K562 (cell line): ENCODE measurements at regions not wholly inside any gene's neighbourhood (a gene's known extent, or its start where the extent isn't known, plus 50 kb on each side); places are given as distances from the start of the nearest gene placed in this dataset.

Experiments
- ATAC-seq: fragments of 200-7000 bp; cut with Tn5 transposase; 3 replicates; pipeline ENCODE4 v1.9.1; 2020; ENCODE audit warnings: moderate library complexity
- BruUV-seq: library from RNA; stranded (reverse); fragments of 400-500 nt; replicated peaks from 2 replicates; lab custom pipeline; 2021; lab: Mats Ljungman, UMichigan
- CTCF ChIA-PET: fragments of 300-600 bp; formaldehyde crosslinking; extraction: SDS; loops from one replicate; lab custom pipeline; 2021; ENCODE audit warnings: low intra/inter-chr PET ratio; lab: Yijun Ruan, JAX
- POLR2A ChIA-PET: fragments of 300-600, 350-650 bp; sonication (Branson Sonifier 250); formaldehyde crosslinking; extraction: SDS; loops from one replicate; lab custom pipeline; 2021; ENCODE audit warnings: antibody characterized with exemption, inconsistent platforms; lab: Yijun Ruan, JAX
- DNase-seq, 4 experiments: peaks; one replicate each; pipeline versions ENCODE4 v3.0.0 to v3.0.0-alpha.2; 2011 to 2018; ENCODE audit warnings: low spot score in 3 of 4, mixed read lengths in 3 of 4; ENCODE audit errors: extremely low read depth in 1 of 4
- FAIRE-seq: peaks from 2 replicates; lab custom pipeline; 2011; peaks lifted over from hg19 to GRCh38; lab: Jason Lieb, UNC
- H2AFZ ChIP-seq: 2 replicates; pipeline ENCODE4 v1.6.0; 2011; ENCODE audit warnings: low read depth, low read length, control low read depth, inconsistent platforms
- H3K27ac ChIP-seq: fragments of 200-600 bp; 3 replicates; pipeline ENCODE4 v1.8.0; 2011; ENCODE audit warnings: low read depth, mild to moderate bottlenecking, control low read depth, inconsistent platforms, low read length, moderate library complexity, mixed read lengths; ENCODE audit errors: extremely low read depth
- H3K27me3 ChIP-seq, 2 experiments: fragments of 300-600 bp in 1 of 2; 2 replicates in 1 of 2; 3 replicates in 1 of 2; pipeline versions ENCODE4 v1.6.0 to v1.8.0; 2011; ENCODE audit warnings: inconsistent platforms in 2 of 2, low read length in 2 of 2, mild to moderate bottlenecking in 1 of 2, mixed read lengths in 1 of 2, moderate library complexity in 1 of 2; ENCODE audit not compliant: control insufficient read depth in 2 of 2, insufficient read depth in 2 of 2
- H3K36me3 ChIP-seq: fragments of 300-600 bp; 3 replicates; pipeline ENCODE4 v1.8.0; 2011; ENCODE audit warnings: mild to moderate bottlenecking, low read length, inconsistent platforms; ENCODE audit not compliant: control insufficient read depth, insufficient read depth
- H3K4me1 ChIP-seq, 2 experiments: fragments of 200-600 bp in 1 of 2; replicated peaks in 1 of 2; 2 replicates in 1 of 2; 3 replicates in 1 of 2; pipeline versions ENCODE4 v1.5.1 to v1.8.0; 2011; ENCODE audit warnings: inconsistent platforms in 2 of 2, low read length in 2 of 2, mild to moderate bottlenecking in 1 of 2, mixed read lengths in 1 of 2, moderate library complexity in 1 of 2; ENCODE audit not compliant: control insufficient read depth in 2 of 2, insufficient read depth in 2 of 2
- H3K4me2 ChIP-seq: 2 replicates; pipeline ENCODE4 v1.6.1; 2011; ENCODE audit warnings: low read length, control low read depth, inconsistent platforms, mixed read lengths; ENCODE audit not compliant: insufficient read depth
- H3K4me3 ChIP-seq: fragments of 200-600 bp; sonication (generic), shearing (Covaris generic); 2 replicates; pipeline ENCODE4 v1.5.1; 2016; ENCODE audit warnings: control low read depth, inconsistent platforms
- H3K79me2 ChIP-seq: fragments of 200-600 bp; 3 replicates; pipeline ENCODE4 v1.8.0; 2011; ENCODE audit warnings: low read length, inconsistent platforms; ENCODE audit not compliant: control insufficient read depth, insufficient read depth
- H3K9ac ChIP-seq, 2 experiments: 2 replicates each; pipeline versions ENCODE4 v1.6.0 to v1.6.1; 2011; ENCODE audit warnings: low read depth in 2 of 2, low read length in 2 of 2, control low read depth in 1 of 2, inconsistent platforms in 1 of 2, mild to moderate bottlenecking in 1 of 2, mixed read lengths in 1 of 2; ENCODE audit not compliant: insufficient read depth in 1 of 2
- H3K9me1 ChIP-seq: one replicate; pipeline ENCODE4 v1.6.0; 2011; ENCODE audit warnings: inconsistent platforms, mild to moderate bottlenecking, low read length, moderate library complexity; ENCODE audit not compliant: control insufficient read depth, insufficient read depth
- H3K9me3 ChIP-seq: replicated peaks from 2 replicates; pipeline ENCODE4 v1.5.1; 2011; ENCODE audit warnings: low read depth, low read length, inconsistent platforms; ENCODE audit not compliant: control insufficient read depth, insufficient read depth
- H4K20me1 ChIP-seq: replicated peaks from 2 replicates; pipeline ENCODE4 v1.6.1; 2011; ENCODE audit warnings: low read length, inconsistent platforms, mixed read lengths; ENCODE audit not compliant: control insufficient read depth, insufficient read depth
- CC2D1A ChIP-seq: fragments of 450-650 bp; IDR thresholded peaks from 2 replicates; pipeline ENCODE4 v1.6.1; 2017; ENCODE audit warnings: mild to moderate bottlenecking
- DNMT1 ChIP-seq: fragments of 450-650 bp; IDR thresholded peaks from 2 replicates; pipeline ENCODE4 v1.6.1; 2016; ENCODE audit warnings: antibody characterized with exemption, mild to moderate bottlenecking
- E4F1 ChIP-seq: fragments of 250-450 bp; sonication (Bioruptor Pico); IDR thresholded peaks from 2 replicates; pipeline ENCODE4 v1.5.0; 2021; ENCODE audit warnings: mild to moderate bottlenecking, borderline replicate concordance
- ETV6 ChIP-seq, 3 experiments: fragments of 150-350 bp in 1 of 3; sonication (generic) in 1 of 3; formaldehyde crosslinking in 1 of 3; IDR thresholded peaks; 2 replicates each; pipeline versions ENCODE4 v1.6.1 to v1.8.0; 2014 to 2022; ENCODE audit warnings: borderline replicate concordance in 2 of 3, low read depth in 2 of 3, antibody characterized with exemption in 1 of 3, low read length in 1 of 3, mild to moderate bottlenecking in 1 of 3, missing genetic modification reagents in 1 of 3
- L3MBTL2 ChIP-seq: fragments of 450-650 bp; IDR thresholded peaks from 2 replicates; pipeline ENCODE4 v1.6.1; 2016; ENCODE audit warnings: mild to moderate bottlenecking, moderate library complexity
- NFE2L1 ChIP-seq: fragments of 450-650 bp; IDR thresholded peaks from 2 replicates; pipeline ENCODE4 v1.6.1; 2016; ENCODE audit warnings: missing genetic modification characterization, low read depth, mild to moderate bottlenecking, missing compliant biosample characterization, moderate library complexity, borderline replicate concordance
- U2AF1 ChIP-seq: fragments of 200-400 bp; formaldehyde crosslinking; optimal IDR thresholded peaks from 2 replicates; pipeline ENCODE3; 2017; ENCODE audit warnings: mild to moderate bottlenecking, low read depth, low read length, moderate library complexity
- ZNF561 ChIP-seq: fragments of 450-650 bp; formaldehyde crosslinking; conservative IDR thresholded peaks from 2 replicates; pipeline ENCODE4 v1.4.0; 2020; ENCODE audit warnings: mild to moderate bottlenecking, moderate library complexity
- ZNF584 ChIP-seq: fragments of 200-800 bp; sonication (Bioruptor generic); IDR thresholded peaks from 2 replicates; pipeline ENCODE4 v1.6.1; 2016; ENCODE audit warnings: low read depth, mild to moderate bottlenecking, missing genetic modification characterization, missing compliant biosample characterization
- WGBS: fragments of 100-300 bp; shearing (Covaris generic); methylation state at CpG from one replicate; pipeline ENCODE4 v1.1.6; 2016; ENCODE audit warnings: low coverage, mixed read lengths; ENCODE audit not compliant: insufficient coverage; ENCODE audit errors: missing lambda C conversion rate; 5-methylcytosine and 5-hydroxymethylcytosine counted together
- in situ Hi-C: fragments of 300-500 bp; cut with MboI; formaldehyde crosslinking; loops from 4 replicates; pipeline ENCODE4 v1.15.0; 2018; ENCODE audit warnings: inconsistent platforms, mixed read lengths
- intact Hi-C: fragments of 100-400 bp; cut with micrococcal nuclease; formaldehyde crosslinking; loops from 2 replicates; pipeline ENCODE4 v1.14.2; 2022
- TF ChIP-seq, protein P1 (sequence below): sonication (generic); formaldehyde crosslinking; IDR thresholded peaks from 2 replicates; pipeline ENCODE4 v1.8.1; 2023; ENCODE audit warnings: mild to moderate bottlenecking, missing genetic modification reagents
- TF ChIP-seq, protein P2 (sequence below): fragments of 250-450 bp; sonication (Bioruptor Pico); IDR thresholded peaks from 2 replicates; pipeline ENCODE4 v1.5.0; 2021

DNA sequence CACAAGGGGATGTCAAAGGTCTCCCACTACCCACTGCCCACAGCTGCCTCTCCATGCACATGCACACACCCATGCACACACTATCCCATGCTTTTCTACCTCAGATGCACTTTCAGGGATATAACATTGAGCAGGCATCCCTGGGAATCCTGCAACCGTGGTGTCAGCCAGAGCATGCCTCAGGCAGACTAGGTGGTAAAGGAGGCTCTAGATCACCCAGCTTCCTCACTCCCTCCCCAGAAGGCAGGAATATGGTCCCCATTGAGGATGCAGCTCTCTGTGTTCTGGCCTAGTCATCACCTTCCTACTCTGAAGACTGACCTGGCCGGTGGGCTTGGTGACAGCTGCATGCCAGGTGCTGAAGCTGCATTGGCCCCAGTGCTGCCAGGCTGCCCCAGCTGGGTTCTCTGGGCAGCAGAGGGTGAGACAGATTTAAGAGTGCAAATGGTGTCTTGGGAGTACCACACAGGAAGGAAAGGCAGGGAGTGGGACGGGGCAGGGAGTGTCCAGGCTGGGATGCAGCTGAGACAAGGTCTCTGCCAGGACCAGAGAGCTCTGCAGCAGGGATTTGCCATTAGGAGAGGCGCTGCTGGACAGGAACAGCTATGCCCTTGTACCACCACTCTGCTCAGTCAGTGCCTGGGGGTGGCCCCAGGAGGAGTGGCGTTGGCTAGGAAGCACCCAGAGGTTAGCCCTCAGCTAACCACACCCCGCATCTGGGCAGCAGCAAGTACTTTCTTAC is 53.4 kb upstream of the GDF10 start:
- Histone ChIP-seq H3K27ac (no peak overlapping the region), H3K4me3 (no peak overlapping the region), H3K9me1 (no peaks in the 10 kb centered on the region), H3K79me2 (no peaks in the 10 kb centered on the region), H3K4me1 (no peaks in the 10 kb centered on the region), H3K9me3 (no peaks in the 10 kb centered on the region), H3K4me2 (no peak overlapping the region), H2AFZ (no peak overlapping the region), H3K36me3 (no peaks in the 10 kb centered on the region), H3K9ac (no peak overlapping the region), H4K20me1 (0 out of 2 replicates have a peak, but pooled peaks cover 6% of the 10 kb centered on the region), H3K27me3 (peaks cover 2 to 58% of the 10 kb centered on the region in 2 experiments; a peak in 2 of 5 replicates)
- 1% methylated on average over 6 of the region's 6 CpGs for WGBS
- intact Hi-C loops (no loop called here), in situ Hi-C loops (no loop called here)
- TF ChIP-seq ETV6 (IDR thresholded peaks at IDR 0.05; ENCODE audit: borderline replicate concordance in 1 of 2, low read depth in 2 of 2, low read length in 1 of 2) (no peak), ETV6 (CRISPR knock-in tag; IDR thresholded peaks at IDR 0.05; ENCODE audit: borderline replicate concordance) (no peak), ZNF584 (CRISPR knock-in tag) (no peak), DNMT1 (no peak), L3MBTL2 (no peak), ZNF561 (CRISPR knock-in tag) (no peak), E4F1 (CRISPR knock-in tag) (no peak), U2AF1 (no peak), CC2D1A (no peak), NFE2L1 (tag) (no peak)
- TF ChIP-seq, protein P1, sequence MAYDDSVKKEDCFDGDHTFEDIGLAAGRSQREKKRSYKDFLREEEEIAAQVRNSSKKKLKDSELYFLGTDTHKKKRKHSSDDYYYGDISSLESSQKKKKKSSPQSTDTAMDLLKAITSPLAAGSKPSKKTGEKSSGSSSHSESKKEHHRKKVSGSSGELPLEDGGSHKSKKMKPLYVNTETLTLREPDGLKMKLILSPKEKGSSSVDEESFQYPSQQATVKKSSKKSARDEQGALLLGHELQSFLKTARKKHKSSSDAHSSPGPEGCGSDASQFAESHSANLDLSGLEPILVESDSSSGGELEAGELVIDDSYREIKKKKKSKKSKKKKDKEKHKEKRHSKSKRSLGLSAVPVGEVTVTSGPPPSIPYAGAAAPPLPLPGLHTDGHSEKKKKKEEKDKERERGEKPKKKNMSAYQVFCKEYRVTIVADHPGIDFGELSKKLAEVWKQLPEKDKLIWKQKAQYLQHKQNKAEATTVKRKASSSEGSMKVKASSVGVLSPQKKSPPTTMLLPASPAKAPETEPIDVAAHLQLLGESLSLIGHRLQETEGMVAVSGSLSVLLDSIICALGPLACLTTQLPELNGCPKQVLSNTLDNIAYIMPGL (CRISPR knock-in tag) = no peak
- TF ChIP-seq, protein P2, sequence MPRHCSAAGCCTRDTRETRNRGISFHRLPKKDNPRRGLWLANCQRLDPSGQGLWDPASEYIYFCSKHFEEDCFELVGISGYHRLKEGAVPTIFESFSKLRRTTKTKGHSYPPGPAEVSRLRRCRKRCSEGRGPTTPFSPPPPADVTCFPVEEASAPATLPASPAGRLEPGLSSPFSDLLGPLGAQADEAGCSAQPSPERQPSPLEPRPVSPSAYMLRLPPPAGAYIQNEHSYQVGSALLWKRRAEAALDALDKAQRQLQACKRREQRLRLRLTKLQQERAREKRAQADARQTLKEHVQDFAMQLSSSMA (CRISPR knock-in tag) = no peak
- ATAC-seq (no peak), FAIRE-seq (no peak), DNase-seq (no peak)
- ChIA-PET CTCF (no interaction called here), POLR2A (interaction anchor here (0.7 to 0.9 kb wide), 4 partner anchors 8 to 32 kb away, joined by 3 to 6 read pairs (median 3); no protein-coding TSS in a partner anchor)
- BruUV-seq = no TSS peak
